ENCODE measurements at regions not wholly inside any gene's neighbourhood (a gene's known extent, or its start where the extent isn't known, plus 50 kb on each side); places are given as distances from the start of the nearest gene placed in this dataset.

DNA sequence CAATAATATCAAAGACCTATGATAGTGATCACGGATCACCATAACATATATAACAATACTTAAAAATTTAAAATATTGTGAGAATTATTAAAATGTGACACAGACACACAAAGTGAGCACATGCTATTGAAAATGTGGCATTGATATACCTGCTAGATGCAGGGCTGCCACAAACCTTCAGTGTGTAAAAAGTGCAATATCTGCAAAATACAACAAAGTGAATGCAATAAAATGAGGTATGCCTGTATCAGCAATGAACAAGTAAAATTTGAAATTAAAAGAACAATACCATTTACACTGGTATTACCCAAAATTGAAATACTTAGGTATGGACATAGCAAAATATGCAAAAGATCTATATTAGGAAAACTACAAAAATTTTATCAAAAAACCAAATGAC lies 1217.8 kb upstream of the PCDH20 start:
- H3K27me3 ChIP-seq: no peaks in the 10 kb centered on the region
- H3K4me1 ChIP-seq: no peaks in the 10 kb centered on the region
- no peak overlapping the region for H3K9ac ChIP-seq
- no peaks in the 10 kb centered on the region for H3K9me3 ChIP-seq
- H3K36me3 ChIP-seq: no peaks in the 10 kb centered on the region
- H4K20me1 ChIP-seq: no peaks in the 10 kb centered on the region
- TF ChIP-seq Cebpa-rat (IDR thresholded peaks at IDR 0.05): no peak
- no peak overlapping the region for H3K27ac ChIP-seq
- H3K4me2 ChIP-seq: no peak overlapping the region
- no peak overlapping the region for H3K4me3 ChIP-seq

- TF ChIP-seq Cebpa-rat (IDR thresholded peaks at IDR 0.05): no peak
- H3K27ac ChIP-seq: no peak overlapping the region
- H3K9me3 ChIP-seq: no peaks in the 10 kb centered on the region
- no peak overlapping the region for H3K4me3 ChIP-seq
- H3K9ac ChIP-seq: no peak overlapping the region
- H3K27me3 ChIP-seq: no peaks in the 10 kb centered on the region
- H3K4me1 ChIP-seq: no peaks in the 10 kb centered on the region
- no peaks in the 10 kb centered on the region for H4K20me1 ChIP-seq
- no peaks in the 10 kb centered on the region for H3K36me3 ChIP-seq
- H3K4me2 ChIP-seq: no peak overlapping the region
Observed at GRCh38 chr13:62631619-62632018, 1216.0 kb upstream of the PCDH20 start.

GRCh38 chr13:62631124-62631523 lies 1215.5 kb upstream of the PCDH20 start:
- H3K27ac ChIP-seq: no peak overlapping the region
- no peak overlapping the region for H3K9ac ChIP-seq
- H3K4me3 ChIP-seq: no peak overlapping the region
- no peaks in the 10 kb centered on the region for H4K20me1 ChIP-seq
- no peaks in the 10 kb centered on the region for H3K27me3 ChIP-seq
- no peaks in the 10 kb centered on the region for H3K36me3 ChIP-seq
- H3K4me1 ChIP-seq: no peaks in the 10 kb centered on the region
- no peaks in the 10 kb centered on the region for H3K9me3 ChIP-seq
- H3K4me2 ChIP-seq: no peak overlapping the region
- no peak for TF ChIP-seq Cebpa-rat (IDR thresholded peaks at IDR 0.05)

GRCh38 chr13:62629618-62630017 lies 1214.0 kb upstream of the PCDH20 start:
- TF ChIP-seq Cebpa-rat (IDR thresholded peaks at IDR 0.05): no peak
- Histone ChIP-seq H3K4me2 (no peak overlapping the region), H3K9me3 (no peaks in the 10 kb centered on the region), H3K27me3 (no peaks in the 10 kb centered on the region), H3K4me1 (no peaks in the 10 kb centered on the region), H3K36me3 (no peaks in the 10 kb centered on the region), H4K20me1 (no peaks in the 10 kb centered on the region), H3K27ac (no peak overlapping the region), H3K4me3 (no peak overlapping the region), H3K9ac (no peak overlapping the region)

GRCh38 chr13:62627226-62627625 lies 1211.6 kb upstream of the PCDH20 start:
- Histone ChIP-seq H3K9ac (no peak overlapping the region), H3K4me1 (no peaks in the 10 kb centered on the region), H3K36me3 (no peaks in the 10 kb centered on the region), H3K27me3 (no peaks in the 10 kb centered on the region), H3K27ac (no peak overlapping the region), H3K4me3 (no peak overlapping the region), H4K20me1 (no peaks in the 10 kb centered on the region), H3K4me2 (no peak overlapping the region), H3K9me3 (no peaks in the 10 kb centered on the region)
- no peak for TF ChIP-seq Cebpa-rat (IDR thresholded peaks at IDR 0.05)

GRCh38 chr13:62626771-62627170 lies 1211.1 kb upstream of the PCDH20 start:
- Histone ChIP-seq H4K20me1 (no peaks in the 10 kb centered on the region), H3K4me2 (no peak overlapping the region), H3K4me1 (no peaks in the 10 kb centered on the region), H3K9me3 (no peaks in the 10 kb centered on the region), H3K27me3 (no peaks in the 10 kb centered on the region), H3K4me3 (no peak overlapping the region), H3K9ac (no peak overlapping the region), H3K36me3 (no peaks in the 10 kb centered on the region), H3K27ac (no peak overlapping the region)
- no peak for TF ChIP-seq Cebpa-rat (IDR thresholded peaks at IDR 0.05)

DNA sequence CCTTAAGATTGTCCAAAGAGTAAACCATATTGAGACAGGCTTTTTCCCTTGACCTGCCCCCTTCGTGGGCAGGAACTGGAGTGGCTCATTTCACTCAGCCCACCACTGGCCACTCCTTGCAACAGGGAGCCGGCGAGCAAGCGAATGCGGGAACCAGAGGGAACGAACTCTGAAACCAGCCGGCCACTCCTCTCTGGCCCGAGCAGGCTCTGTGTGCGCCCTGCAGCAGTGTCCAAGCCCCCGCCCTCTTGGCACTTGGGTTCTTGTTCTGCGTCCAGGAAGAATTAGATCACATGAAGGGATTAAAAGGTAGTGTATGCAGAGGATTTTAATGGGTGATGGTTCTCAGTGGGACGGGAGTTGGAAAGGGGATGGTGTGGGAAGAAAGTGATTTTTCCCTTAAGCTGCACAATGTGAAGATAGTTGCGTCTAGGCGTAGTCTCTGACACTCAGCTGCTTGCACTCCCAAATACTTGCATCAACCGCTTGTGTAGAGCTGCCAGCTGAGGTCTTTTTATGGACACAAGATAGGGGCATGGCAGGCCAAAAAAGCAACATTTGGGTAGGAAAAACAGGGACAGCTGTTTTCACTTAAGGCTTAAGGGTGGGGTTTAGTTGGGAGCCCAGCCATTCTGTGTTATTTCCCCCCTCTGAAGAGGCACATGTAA lies 1209.7 kb upstream of the PCDH20 start:
- no peaks in the 10 kb centered on the region for H3K27me3 ChIP-seq
- no peak overlapping the region for H3K4me3 ChIP-seq
- H3K4me2 ChIP-seq: no peak overlapping the region
- no peaks in the 10 kb centered on the region for H3K4me1 ChIP-seq
- no peaks in the 10 kb centered on the region for H3K9me3 ChIP-seq
- no peak overlapping the region for H3K9ac ChIP-seq
- H3K36me3 ChIP-seq: no peaks in the 10 kb centered on the region
- TF ChIP-seq Cebpa-rat (IDR thresholded peaks at IDR 0.05): no peak
- H4K20me1 ChIP-seq: no peaks in the 10 kb centered on the region
- H3K27ac ChIP-seq: no peak overlapping the region

DNA sequence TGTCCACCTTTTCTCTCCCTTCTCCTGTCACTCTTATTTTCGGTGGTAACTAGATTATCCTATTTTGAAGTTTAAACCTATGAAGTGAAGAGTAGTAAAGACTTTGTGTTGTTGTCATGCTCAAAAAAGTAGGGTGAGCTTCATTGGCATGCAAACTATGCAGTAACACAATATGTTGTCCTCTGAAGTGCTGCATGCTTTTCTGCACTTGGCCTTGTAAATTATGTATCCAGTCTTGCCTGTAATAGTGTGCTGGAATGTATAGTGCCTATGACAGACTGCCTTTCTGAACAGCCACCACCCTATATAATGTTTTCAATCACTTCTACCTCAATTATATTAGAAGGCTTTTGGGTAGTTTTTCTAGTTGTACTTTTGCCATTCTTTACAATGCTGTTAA lies 1198.2 kb upstream of the PCDH20 start:
- no peaks in the 10 kb centered on the region for H3K4me1 ChIP-seq
- H3K4me2 ChIP-seq: no peak overlapping the region
- H3K27me3 ChIP-seq: no peaks in the 10 kb centered on the region
- no peak overlapping the region for H3K27ac ChIP-seq
- H3K9ac ChIP-seq: no peak overlapping the region
- no peaks in the 10 kb centered on the region for H3K9me3 ChIP-seq
- no peaks in the 10 kb centered on the region for H4K20me1 ChIP-seq
- H3K4me3 ChIP-seq: no peak overlapping the region
- H3K36me3 ChIP-seq: no peaks in the 10 kb centered on the region
- no peak for TF ChIP-seq Cebpa-rat (IDR thresholded peaks at IDR 0.05)

DNA sequence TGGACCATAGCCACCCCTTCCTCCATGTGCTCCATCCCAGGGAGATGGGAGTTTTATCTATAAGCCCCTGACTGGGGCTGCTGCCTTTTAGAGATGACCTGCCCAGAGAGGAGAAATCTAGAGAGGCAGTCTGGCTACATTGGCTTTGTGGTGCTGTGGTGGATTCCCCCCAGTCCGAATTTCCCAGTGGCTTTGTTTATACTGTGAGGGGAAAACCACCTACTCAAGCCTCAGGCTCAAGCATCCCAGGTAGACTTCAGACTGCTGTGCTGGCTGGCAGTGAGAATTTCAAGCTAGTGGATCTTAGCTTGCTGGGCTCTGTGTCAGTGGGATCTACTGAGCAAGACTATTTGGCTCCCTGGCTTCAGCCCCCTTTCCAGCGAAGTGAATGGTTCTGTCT lies 1195.7 kb upstream of the PCDH20 start:
- no peak overlapping the region for H3K9ac ChIP-seq
- H3K9me3 ChIP-seq: no peaks in the 10 kb centered on the region
- H3K4me3 ChIP-seq: no peak overlapping the region
- H3K4me2 ChIP-seq: no peak overlapping the region
- no peaks in the 10 kb centered on the region for H3K36me3 ChIP-seq
- no peak for TF ChIP-seq Cebpa-rat (IDR thresholded peaks at IDR 0.05)
- no peaks in the 10 kb centered on the region for H3K4me1 ChIP-seq
- H3K27ac ChIP-seq: no peak overlapping the region
- no peaks in the 10 kb centered on the region for H4K20me1 ChIP-seq
- no peaks in the 10 kb centered on the region for H3K27me3 ChIP-seq

DNA sequence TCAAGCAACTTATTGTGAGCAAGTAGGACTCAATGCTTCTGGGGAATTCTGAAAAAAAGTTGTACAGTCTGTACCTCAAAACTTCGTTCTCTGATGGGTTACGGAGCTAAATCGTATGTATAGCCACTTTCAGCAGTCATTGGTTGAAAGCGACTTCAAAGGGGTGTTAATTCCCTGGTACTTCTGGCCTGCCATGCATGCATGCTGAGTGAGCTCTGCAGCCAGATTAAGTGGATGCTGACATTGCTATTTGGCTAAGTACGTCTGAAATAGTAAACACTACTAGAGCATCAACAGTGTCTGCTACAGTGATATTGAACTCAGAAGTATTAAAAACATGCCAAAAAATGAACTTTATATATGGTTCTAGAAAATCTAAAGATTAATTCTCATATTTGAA lies 1183.1 kb upstream of the PCDH20 start:
- no peak overlapping the region for H3K27ac ChIP-seq
- H3K9me3 ChIP-seq: no peaks in the 10 kb centered on the region
- H3K4me3 ChIP-seq: no peak overlapping the region
- H3K4me2 ChIP-seq: no peak overlapping the region
- no peaks in the 10 kb centered on the region for H3K4me1 ChIP-seq
- no peaks in the 10 kb centered on the region for H4K20me1 ChIP-seq
- TF ChIP-seq Cebpa-rat (IDR thresholded peaks at IDR 0.05): no peak
- H3K27me3 ChIP-seq: no peaks in the 10 kb centered on the region
- no peak overlapping the region for H3K9ac ChIP-seq
- no peaks in the 10 kb centered on the region for H3K36me3 ChIP-seq

- no peak overlapping the region for H3K4me3 ChIP-seq
- no peak overlapping the region for H3K27ac ChIP-seq
- H3K36me3 ChIP-seq: no peaks in the 10 kb centered on the region
- TF ChIP-seq Cebpa-rat (IDR thresholded peaks at IDR 0.05): no peak
- H3K27me3 ChIP-seq: no peaks in the 10 kb centered on the region
- no peak overlapping the region for H3K4me2 ChIP-seq
- no peak overlapping the region for H3K9ac ChIP-seq
- no peaks in the 10 kb centered on the region for H4K20me1 ChIP-seq
- no peaks in the 10 kb centered on the region for H3K9me3 ChIP-seq
- no peaks in the 10 kb centered on the region for H3K4me1 ChIP-seq
Observed at GRCh38 chr13:62595976-62596375, 1180.3 kb upstream of the PCDH20 start.

All from BLaER1 (cell line).